ENCODE measurements at regions not wholly inside any gene's neighbourhood (a gene's known extent, or its start where the extent isn't known, plus 50 kb on each side); places are given as distances from the start of the nearest gene placed in this dataset.

DNA sequence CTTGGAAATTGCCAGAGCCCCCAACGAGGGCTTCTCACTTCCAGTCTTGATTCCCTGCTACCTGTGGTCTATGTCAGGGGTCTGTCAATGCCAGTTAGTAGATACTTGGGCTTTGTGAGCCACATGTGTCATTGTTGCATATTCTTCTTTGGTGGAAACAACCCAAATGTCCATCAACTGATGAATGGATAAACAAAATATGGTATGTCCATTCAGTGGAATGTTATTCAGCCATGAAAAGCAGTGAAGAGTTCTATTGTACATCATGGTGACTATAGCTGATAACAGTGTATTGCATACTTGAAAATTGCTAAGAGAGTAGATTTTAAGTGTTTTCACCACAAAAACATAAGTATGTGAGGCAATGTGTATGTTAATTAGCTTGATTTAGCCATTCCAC is 288.1 kb downstream of the RPLP1 start:
- no peak overlapping the region for H3K4me2 ChIP-seq
- H3K9me2 ChIP-seq: no peaks in the 10 kb centered on the region
- no peaks in the 10 kb centered on the region for H3K79me2 ChIP-seq (ENCODE audit: insufficient read depth)
- no peak for DNase-seq
- no peak overlapping the region for H3K27ac ChIP-seq (ENCODE audit: low read depth in 2 of 2, low read length in 1 of 2)
- ChIA-PET CTCF (interaction anchor here (0.9 to 1.3 kb wide), 3 partner anchors 12 to 747 kb away, joined by 3 to 4 read pairs (median 4); no protein-coding TSS in a partner anchor), POLR2A (no interaction called here)
- WGBS (ENCODE audit: low lambda C conversion rate): 30% methylated on average over 1 of the region's 1 CpG
- no peak overlapping the region for H3K9ac ChIP-seq
- no peak overlapping the region for H2AFZ ChIP-seq (ENCODE audit: low read depth)
- H3K36me3 ChIP-seq (replicated peaks in 1 of 2; ENCODE audit: control insufficient read depth in 1 of 2, insufficient read depth in 2 of 2, low read length in 1 of 2): no peaks in the 10 kb centered on the region
- peaks cover 7% of the 10 kb centered on the region; the same call in 1 of the 2 replicates for H3K27me3 ChIP-seq (ENCODE audit: insufficient read depth)
- H3K4me1 ChIP-seq (ENCODE audit: control insufficient read depth in 1 of 2, insufficient read depth in 2 of 2, low read depth in 1 of 2, low read length in 1 of 2): peaks cover 0 to 5% of the 10 kb centered on the region in 2 experiments; a peak in 1 of 4 replicates
- H3K9me3 ChIP-seq: no peaks in the 10 kb centered on the region
- no peaks in the 10 kb centered on the region for H4K20me1 ChIP-seq (ENCODE audit: insufficient read depth)
- no peak overlapping the region for H3K4me3 ChIP-seq (ENCODE audit: low read depth in 2 of 2, low read length in 1 of 2)
- H3F3A ChIP-seq (replicated peaks; ENCODE audit: insufficient read depth): no peaks in the 10 kb centered on the region
- no peak for TF ChIP-seq GABPA (IDR thresholded peaks at IDR 0.05; ENCODE audit: low read depth)
- no peak for TF ChIP-seq GATA2 (CRISPR knock-in tag; IDR thresholded peaks at IDR 0.05)
- no peak for TF ChIP-seq TAF1 (IDR thresholded peaks at IDR 0.05; ENCODE audit: borderline replicate concordance, low read depth, low read length)
- no peak for TF ChIP-seq FOSL2 (IDR thresholded peaks at IDR 0.05; ENCODE audit: borderline replicate concordance, low read depth)
- no peak for TF ChIP-seq EP300 (IDR thresholded peaks at IDR 0.05; ENCODE audit: borderline replicate concordance in 1 of 2, low read depth in 1 of 2, low read length in 1 of 2)
- no peak for TF ChIP-seq FOXM1 (IDR thresholded peaks at IDR 0.05; ENCODE audit: low read depth)
- TF ChIP-seq, protein P1, sequence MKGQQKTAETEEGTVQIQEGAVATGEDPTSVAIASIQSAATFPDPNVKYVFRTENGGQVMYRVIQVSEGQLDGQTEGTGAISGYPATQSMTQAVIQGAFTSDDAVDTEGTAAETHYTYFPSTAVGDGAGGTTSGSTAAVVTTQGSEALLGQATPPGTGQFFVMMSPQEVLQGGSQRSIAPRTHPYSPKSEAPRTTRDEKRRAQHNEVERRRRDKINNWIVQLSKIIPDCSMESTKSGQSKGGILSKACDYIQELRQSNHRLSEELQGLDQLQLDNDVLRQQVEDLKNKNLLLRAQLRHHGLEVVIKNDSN (IDR thresholded peaks at IDR 0.05; ENCODE audit: borderline replicate concordance, low read depth): no peak
- no peak for TF ChIP-seq SMC3 (IDR thresholded peaks at IDR 0.05; ENCODE audit: low read depth, low read length)
- no peak for TF ChIP-seq TCF12 (IDR thresholded peaks at IDR 0.05)
- TF ChIP-seq, protein P2, sequence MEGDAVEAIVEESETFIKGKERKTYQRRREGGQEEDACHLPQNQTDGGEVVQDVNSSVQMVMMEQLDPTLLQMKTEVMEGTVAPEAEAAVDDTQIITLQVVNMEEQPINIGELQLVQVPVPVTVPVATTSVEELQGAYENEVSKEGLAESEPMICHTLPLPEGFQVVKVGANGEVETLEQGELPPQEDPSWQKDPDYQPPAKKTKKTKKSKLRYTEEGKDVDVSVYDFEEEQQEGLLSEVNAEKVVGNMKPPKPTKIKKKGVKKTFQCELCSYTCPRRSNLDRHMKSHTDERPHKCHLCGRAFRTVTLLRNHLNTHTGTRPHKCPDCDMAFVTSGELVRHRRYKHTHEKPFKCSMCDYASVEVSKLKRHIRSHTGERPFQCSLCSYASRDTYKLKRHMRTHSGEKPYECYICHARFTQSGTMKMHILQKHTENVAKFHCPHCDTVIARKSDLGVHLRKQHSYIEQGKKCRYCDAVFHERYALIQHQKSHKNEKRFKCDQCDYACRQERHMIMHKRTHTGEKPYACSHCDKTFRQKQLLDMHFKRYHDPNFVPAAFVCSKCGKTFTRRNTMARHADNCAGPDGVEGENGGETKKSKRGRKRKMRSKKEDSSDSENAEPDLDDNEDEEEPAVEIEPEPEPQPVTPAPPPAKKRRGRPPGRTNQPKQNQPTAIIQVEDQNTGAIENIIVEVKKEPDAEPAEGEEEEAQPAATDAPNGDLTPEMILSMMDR (IDR thresholded peaks at IDR 0.05): no peak
- TF ChIP-seq NRF1 (IDR thresholded peaks at IDR 0.05; ENCODE audit: low read depth, low read length): no peak
- no peak for TF ChIP-seq TEAD4 (IDR thresholded peaks at IDR 0.05; ENCODE audit: borderline replicate concordance, insufficient read depth)
- no peak for TF ChIP-seq EZH2phosphoT487 (IDR thresholded peaks at IDR 0.05; ENCODE audit: borderline replicate concordance, low read depth)
- TF ChIP-seq SIN3A (IDR thresholded peaks at IDR 0.05; ENCODE audit: borderline replicate concordance, low read depth, low read length): no peak
- TF ChIP-seq MEF2A (IDR thresholded peaks at IDR 0.05; ENCODE audit: borderline replicate concordance, low read depth): no peak

DNA sequence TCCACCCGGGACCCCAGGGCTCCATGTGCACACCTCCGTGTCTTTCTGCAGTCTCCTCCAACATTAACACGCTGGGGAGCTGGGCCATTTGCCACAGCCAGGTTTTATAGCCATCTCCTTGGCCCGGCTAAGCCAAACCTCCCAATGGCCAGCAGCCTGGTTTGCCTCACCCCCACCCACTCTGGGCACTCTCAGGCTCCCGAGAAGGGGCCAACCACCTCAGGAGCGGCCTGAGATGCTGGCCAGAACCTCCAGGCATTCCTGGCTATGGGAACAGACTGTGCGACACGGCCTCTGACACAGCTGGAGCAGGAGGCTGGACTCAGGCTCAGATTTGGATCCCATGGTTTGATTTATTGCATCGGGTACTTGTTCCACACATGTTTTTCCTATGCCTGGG is 289.7 kb downstream of the RPLP1 start:
- Histone ChIP-seq H3K27me3 (ENCODE audit: insufficient read depth) (peaks cover 7% of the 10 kb centered on the region; the same call in 1 of the 2 replicates), H3K9me2 (no peaks in the 10 kb centered on the region), H3K4me2 (no peak overlapping the region), H3K79me2 (ENCODE audit: insufficient read depth) (no peaks in the 10 kb centered on the region), H3K36me3 (replicated peaks in 1 of 2; ENCODE audit: control insufficient read depth in 1 of 2, insufficient read depth in 2 of 2, low read length in 1 of 2) (no peaks in the 10 kb centered on the region), H4K20me1 (ENCODE audit: insufficient read depth) (no peaks in the 10 kb centered on the region), H3K27ac (ENCODE audit: low read depth in 2 of 2, low read length in 1 of 2) (no peak overlapping the region), H3K4me3 (ENCODE audit: low read depth in 2 of 2, low read length in 1 of 2) (no peak overlapping the region), H3F3A (replicated peaks; ENCODE audit: insufficient read depth) (no peaks in the 10 kb centered on the region), H3K4me1 (ENCODE audit: control insufficient read depth in 1 of 2, insufficient read depth in 2 of 2, low read depth in 1 of 2, low read length in 1 of 2) (no peaks in the 10 kb centered on the region; a peak in 1 of 4 replicates), H2AFZ (ENCODE audit: low read depth) (no peak overlapping the region), H3K9ac (no peak overlapping the region), H3K9me3 (no peaks in the 10 kb centered on the region)
- 59% methylated on average over 9 of the region's 9 CpGs for WGBS (ENCODE audit: low lambda C conversion rate)
- CTCF ChIA-PET: interaction anchor here (1.7 to 2.9 kb wide), 2 partner anchors 8 to 18 kb away, joined by 4 to 9 read pairs; no protein-coding TSS in a partner anchor
- TF ChIP-seq SIN3A (IDR thresholded peaks at IDR 0.05; ENCODE audit: borderline replicate concordance, low read depth, low read length) (no peak), RFX5 (IDR thresholded peaks at IDR 0.05; ENCODE audit: low read length) (no peak), MXI1 (IDR thresholded peaks at IDR 0.05; ENCODE audit: low read depth, low read length) (no peak), EP300 (IDR thresholded peaks at IDR 0.05; ENCODE audit: borderline replicate concordance in 1 of 2, low read depth in 1 of 2, low read length in 1 of 2) (no peak), TCF12 (IDR thresholded peaks at IDR 0.05) (no peak), MEF2A (IDR thresholded peaks at IDR 0.05; ENCODE audit: borderline replicate concordance, low read depth) (no peak), FOXJ3 (CRISPR knock-in tag; IDR thresholded peaks at IDR 0.05) (no peak), YY1 (IDR thresholded peaks at IDR 0.05; ENCODE audit: low read depth) (no peak), GATA2 (CRISPR knock-in tag; IDR thresholded peaks at IDR 0.05) (no peak)
- TF ChIP-seq, protein P3, sequence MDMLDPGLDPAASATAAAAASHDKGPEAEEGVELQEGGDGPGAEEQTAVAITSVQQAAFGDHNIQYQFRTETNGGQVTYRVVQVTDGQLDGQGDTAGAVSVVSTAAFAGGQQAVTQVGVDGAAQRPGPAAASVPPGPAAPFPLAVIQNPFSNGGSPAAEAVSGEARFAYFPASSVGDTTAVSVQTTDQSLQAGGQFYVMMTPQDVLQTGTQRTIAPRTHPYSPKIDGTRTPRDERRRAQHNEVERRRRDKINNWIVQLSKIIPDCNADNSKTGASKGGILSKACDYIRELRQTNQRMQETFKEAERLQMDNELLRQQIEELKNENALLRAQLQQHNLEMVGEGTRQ (IDR thresholded peaks at IDR 0.05; ENCODE audit: borderline replicate concordance, low read depth, low read length): no peak
- TF ChIP-seq, protein P4, sequence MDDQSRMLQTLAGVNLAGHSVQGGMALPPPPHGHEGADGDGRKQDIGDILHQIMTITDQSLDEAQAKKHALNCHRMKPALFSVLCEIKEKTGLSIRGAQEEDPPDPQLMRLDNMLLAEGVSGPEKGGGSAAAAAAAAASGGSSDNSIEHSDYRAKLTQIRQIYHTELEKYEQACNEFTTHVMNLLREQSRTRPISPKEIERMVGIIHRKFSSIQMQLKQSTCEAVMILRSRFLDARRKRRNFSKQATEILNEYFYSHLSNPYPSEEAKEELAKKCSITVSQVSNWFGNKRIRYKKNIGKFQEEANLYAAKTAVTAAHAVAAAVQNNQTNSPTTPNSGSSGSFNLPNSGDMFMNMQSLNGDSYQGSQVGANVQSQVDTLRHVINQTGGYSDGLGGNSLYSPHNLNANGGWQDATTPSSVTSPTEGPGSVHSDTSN (IDR thresholded peaks at IDR 0.05): no peak
- DNase-seq: no peak
- POLR2A ChIA-PET: no interaction called here

Measured in SK-N-SH (cell line).